ENCODE measurements at regions not wholly inside any gene's neighbourhood (a gene's known extent, or its start where the extent isn't known, plus 50 kb on each side); places are given as distances from the start of the nearest gene placed in this dataset.

DNA sequence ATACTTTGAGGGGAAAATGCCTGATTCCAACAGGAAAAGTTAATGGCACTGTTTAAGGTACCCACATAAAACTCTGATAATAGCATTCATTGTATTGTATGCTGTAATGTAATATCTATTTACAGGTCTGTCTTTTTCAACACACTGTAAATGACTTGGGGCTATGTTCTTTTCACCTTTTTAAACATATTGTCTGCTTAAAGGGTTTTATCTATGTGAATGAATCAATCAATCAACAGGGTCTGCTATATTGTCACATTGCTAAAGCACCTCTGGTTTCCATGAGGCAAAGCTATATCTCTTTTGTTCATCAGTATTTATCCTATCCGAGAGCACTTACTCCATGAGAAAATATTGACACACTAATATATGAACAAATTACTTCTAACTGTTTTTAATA is 288.0 kb downstream of the SLC6A15 start:
- H3K27ac ChIP-seq = no peak overlapping the region
- no peak overlapping the region for H3K4me3 ChIP-seq

GRCh38 chr12:84619053-84619571 is 293.5 kb downstream of the SLC6A15 start:
- no peak overlapping the region for H3K4me3 ChIP-seq
- H3K27ac ChIP-seq = no peak overlapping the region

DNA sequence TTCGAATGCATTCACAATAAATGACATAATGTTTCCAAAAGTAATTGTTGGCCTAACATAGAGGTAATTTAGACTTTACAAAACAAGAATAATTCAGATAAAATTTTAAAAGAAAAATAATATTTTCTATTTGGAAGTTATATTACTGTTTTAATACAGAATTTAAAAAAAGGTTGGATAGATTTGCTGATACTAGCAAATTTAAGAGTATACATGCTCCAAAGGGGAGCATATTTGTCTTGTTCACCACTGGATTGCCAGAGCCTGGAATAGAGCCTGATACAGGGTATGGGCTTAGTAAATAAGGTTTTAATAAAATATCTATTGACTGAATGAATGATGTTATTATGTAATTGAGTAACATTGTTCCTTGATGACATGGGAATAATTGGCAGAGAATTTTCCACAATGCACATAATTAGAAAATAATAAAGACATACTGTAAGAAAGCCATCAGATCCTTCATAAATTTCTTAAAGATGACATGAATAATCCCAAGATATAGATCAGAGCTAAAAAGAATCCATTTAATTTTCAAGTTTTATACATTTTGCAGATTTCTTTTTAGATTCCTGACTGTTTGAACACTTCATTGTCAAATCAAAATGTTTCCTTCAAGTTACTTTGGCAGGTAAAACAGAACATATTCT is 305.3 kb downstream of the SLC6A15 start:
- no peak overlapping the region for H3K4me3 ChIP-seq
- H3K27ac ChIP-seq = no peak overlapping the region

DNA sequence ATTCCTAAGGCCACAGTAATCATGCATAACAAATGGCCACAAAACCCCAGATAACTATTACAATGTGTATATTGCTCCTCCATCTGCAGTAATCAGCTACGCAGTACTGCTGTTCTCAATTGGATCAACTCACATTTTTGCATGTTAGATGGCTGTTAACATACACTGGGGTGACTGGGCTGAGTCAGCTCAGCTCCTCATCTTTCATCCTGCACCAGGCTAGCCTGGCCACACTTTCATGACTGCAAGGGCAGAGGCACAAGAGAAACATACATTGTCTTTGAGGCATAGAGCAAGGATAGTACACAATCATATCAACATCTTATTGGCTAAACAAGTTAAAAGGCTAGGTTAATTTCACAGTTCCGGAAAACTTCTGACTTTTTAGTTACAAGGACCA is 306.6 kb downstream of the SLC6A15 start:
- Histone ChIP-seq H3K4me3 (no peak overlapping the region), H3K27ac (no peak overlapping the region)

DNA sequence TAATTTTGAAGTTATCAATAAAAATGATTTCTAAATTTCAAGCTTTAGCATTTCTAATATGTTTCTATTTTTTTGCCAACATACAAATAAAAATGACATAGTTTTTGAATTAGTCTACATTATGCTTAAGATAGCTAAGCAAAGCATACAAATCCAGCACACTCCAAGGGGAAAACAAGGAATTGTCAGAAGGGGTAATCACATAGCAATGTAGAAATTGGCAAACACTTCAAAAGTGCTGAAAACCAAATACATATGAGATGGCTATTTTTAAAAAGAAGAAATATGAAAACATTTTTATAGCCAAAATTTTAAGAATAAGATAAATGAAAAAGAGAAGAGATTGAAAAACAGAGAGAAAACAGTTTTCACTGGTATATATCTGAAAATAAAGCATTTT is 308.0 kb downstream of the SLC6A15 start:
- Histone ChIP-seq H3K27ac (no peak overlapping the region), H3K4me3 (no peak overlapping the region)

- H3K4me3 ChIP-seq = no peak overlapping the region
- no peak overlapping the region for H3K27ac ChIP-seq
Observed at GRCh38 chr12:84603484-84604248, 308.9 kb downstream of the SLC6A15 start.

GRCh38 chr12:84601483-84601882 is 311.1 kb downstream of the SLC6A15 start:
- no peak overlapping the region for H3K4me3 ChIP-seq
- no peak overlapping the region for H3K27ac ChIP-seq

DNA sequence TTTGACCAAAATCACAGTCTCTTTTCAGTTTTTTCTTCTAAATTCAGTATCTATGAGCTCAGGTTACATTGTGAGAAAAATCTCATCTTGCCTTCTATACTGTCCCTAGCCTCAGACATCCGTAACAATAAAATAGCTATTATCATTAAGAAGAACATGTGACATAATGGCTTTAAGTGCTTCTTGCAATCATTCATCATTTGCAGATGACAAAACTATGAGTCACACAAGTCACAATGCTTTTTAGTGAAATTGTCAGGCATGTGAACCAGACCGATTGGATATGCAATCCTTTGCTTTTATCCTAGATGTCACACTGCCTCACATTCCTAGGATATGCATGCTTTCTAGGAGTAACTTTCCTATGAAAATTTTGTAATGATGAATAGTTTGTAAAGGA is 313.1 kb downstream of the SLC6A15 start:
- H3K4me3 ChIP-seq = no peak overlapping the region
- H3K27ac ChIP-seq = no peak overlapping the region

DNA sequence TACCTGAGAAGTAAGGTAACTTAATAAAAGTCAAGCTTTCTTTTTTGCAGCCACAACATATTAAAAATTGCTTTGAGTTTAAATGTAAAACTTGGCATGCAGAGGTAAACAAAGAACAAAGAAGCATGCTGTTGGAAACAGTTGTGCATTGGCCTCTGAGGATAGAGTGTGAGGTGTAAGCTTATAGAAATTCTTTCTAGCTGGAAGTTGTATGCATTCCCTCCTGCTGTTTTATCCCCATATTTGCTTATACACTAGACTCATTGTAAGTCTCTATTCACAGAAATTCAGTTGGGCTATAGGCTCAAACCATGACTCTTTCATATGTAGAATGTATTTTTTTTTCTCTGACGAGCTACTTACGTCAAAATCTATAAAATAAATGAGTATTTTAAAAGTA is 316.3 kb downstream of the SLC6A15 start:
- no peak overlapping the region for H3K4me3 ChIP-seq
- H3K27ac ChIP-seq = no peak overlapping the region

GRCh38 chr12:84594157-84594556 is 318.4 kb downstream of the SLC6A15 start:
- Histone ChIP-seq H3K27ac (no peak overlapping the region), H3K4me3 (no peak overlapping the region)

DNA sequence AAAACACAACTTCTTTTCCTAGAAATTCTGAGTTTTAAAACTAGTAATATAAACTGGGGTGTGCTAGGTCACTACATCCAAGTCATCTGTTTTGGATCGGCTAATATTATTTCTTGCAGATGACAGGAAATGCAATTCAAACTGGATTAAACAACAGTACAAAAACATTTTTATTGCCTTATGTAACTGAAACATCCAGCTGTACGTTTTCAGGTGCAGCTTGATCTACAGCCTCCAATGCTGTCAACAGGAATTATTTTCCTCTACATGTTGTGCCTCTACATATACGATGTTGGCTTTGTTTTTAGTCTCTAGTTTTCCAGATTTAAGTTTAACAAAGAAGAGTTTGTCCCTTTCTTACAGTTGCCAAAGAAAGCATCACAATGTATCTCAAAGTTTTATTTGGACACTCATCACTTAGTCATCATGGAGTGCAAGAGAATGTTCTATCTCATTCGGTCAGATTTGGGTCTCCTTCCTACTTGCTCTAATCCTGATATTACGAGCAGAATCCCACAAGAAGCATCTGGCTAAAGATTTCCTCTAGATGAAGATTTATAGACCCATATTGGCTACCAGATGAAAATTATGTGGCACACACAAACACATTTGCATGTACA is 326.7 kb downstream of the SLC6A15 start:
- Histone ChIP-seq H3K27ac (no peak overlapping the region), H3K4me3 (no peak overlapping the region)

- Histone ChIP-seq H3K27ac (no peak overlapping the region), H3K4me3 (no peak overlapping the region)
Observed at GRCh38 chr12:84572196-84572595, 340.4 kb downstream of the SLC6A15 start.

GRCh38 chr12:84562331-84562730 is 350.3 kb downstream of the SLC6A15 start:
- no peak overlapping the region for H3K27ac ChIP-seq
- H3K4me3 ChIP-seq = no peak overlapping the region

DNA sequence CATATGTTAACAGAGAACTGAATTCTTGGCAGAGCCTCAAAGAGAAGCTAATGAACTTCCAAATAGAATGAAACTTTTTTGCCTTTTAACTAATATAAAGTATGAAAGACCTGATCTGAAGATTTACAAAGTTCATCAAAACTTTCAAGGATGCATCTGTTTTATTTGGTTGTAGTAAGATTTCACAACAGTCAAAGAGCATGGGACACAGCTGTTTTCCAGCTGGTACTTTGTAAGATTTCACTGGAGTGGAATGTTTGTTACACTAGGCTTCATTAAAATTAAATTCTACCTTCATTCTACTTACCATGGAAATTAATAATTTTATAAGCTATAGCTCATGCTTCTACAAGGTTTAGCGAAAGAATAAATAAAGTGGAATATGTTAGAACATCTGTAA is 351.2 kb downstream of the SLC6A15 start:
- no peak overlapping the region for H3K4me3 ChIP-seq
- H3K27ac ChIP-seq = no peak overlapping the region

GRCh38 chr12:84554199-84554723 is 358.3 kb downstream of the SLC6A15 start:
- Histone ChIP-seq H3K4me3 (no peak overlapping the region), H3K27ac (no peak overlapping the region)

- no peak overlapping the region for H3K27ac ChIP-seq
- no peak overlapping the region for H3K4me3 ChIP-seq
Observed at GRCh38 chr12:84553331-84554117, 359.1 kb downstream of the SLC6A15 start.

DNA sequence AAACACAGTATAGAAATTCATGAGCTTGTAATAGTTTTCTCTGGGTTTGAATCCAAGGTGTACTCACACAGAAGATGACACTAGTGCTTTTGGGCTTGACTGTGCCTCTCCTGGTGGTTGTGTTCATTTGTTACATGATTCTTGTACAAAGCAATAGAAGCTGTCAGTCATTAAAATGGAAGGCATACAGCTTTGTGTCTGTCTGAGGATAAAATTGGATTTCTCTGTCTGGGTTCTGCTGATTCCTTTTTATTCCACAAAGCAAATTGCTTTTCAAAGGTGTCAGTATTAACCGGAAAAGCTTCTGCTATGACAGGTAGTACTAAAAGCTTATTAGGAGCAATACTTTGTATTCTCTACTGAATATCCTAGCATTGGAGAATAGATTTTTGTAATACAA is 361.2 kb downstream of the SLC6A15 start:
- H3K27ac ChIP-seq = peak overlapping the region in 3 of 21 experiments; percentile 6 to 51 (median 27)

DNA sequence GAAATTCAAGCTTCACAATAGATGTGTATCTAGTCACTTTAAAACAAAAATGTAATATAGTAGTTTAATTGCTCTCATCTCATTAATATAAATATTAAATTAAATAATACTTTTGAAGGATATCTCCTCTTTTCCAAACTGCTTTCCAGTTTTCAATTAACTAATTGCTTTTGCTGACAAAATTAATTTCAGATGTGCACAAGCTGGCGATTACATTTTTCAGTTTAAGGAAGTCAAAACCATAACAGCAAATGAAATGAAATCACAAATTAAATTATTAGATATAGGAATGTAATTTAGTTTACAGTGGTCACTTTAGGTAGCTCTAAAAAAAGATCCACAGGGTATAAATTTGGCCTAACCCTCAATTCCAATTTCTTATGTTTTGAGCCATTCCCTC is 362.1 kb downstream of the SLC6A15 start:
- Histone ChIP-seq H3K27ac (peak overlapping the region in 4 of 21 experiments; percentile 6 to 51 (median 32)), H3K4me3 (no peak overlapping the region)

More for the DNA sequence above, 361.2 kb downstream of the SLC6A15 start:
- no peak overlapping the region for H3K4me3 ChIP-seq

GRCh38 chr12:84542289-84542688 is 370.3 kb downstream of the SLC6A15 start:
- H3K4me3 ChIP-seq = no peak overlapping the region
- no peak overlapping the region for H3K27ac ChIP-seq

GRCh38 chr12:84537666-84538065 is 374.9 kb downstream of the SLC6A15 start:
- Histone ChIP-seq H3K27ac (no peak overlapping the region), H3K4me3 (no peak overlapping the region)

Data from skin epidermis (tissue), 12 donors.